GM12878 (cell line): ENCODE measurements at regions not wholly inside any gene's neighbourhood (a gene's known extent, or its start where the extent isn't known, plus 50 kb on each side); places are given as distances from the start of the nearest gene placed in this dataset.

ENCODE experiments used
- ATAC-seq: fragments of 200-7000 bp; cut with Tn5 transposase; 3 replicates; pipeline ENCODE4 v1.9.1; 2020; ENCODE audit warnings: mild to moderate bottlenecking, moderate library complexity
- BruUV-seq: library from RNA; stranded (reverse); fragments of 400-500 nt; replicated peaks from 2 replicates; lab custom pipeline; 2021; lab: Mats Ljungman, UMichigan
- CTCF ChIA-PET: fragments of 300-600 bp; sonication (Branson Sonifier 250); formaldehyde crosslinking; extraction: SDS; loops from one replicate; lab custom pipeline; 2021; ENCODE audit warnings: inconsistent platforms; lab: Yijun Ruan, JAX
- POLR2A ChIA-PET: fragments of 350-600 bp; formaldehyde crosslinking; extraction: SDS; loops from one replicate; lab custom pipeline; 2021; ENCODE audit warnings: inconsistent platforms; lab: Charles Lee
- RAD21 ChIA-PET: fragments of 300-600 bp; sonication (Branson Sonifier 250); formaldehyde crosslinking; loops from one replicate; lab custom pipeline; 2023; ENCODE audit warnings: antibody characterized with exemption; ENCODE audit not compliant: unreplicated experiment; lab: Charles Lee
- SMC1A ChIA-PET: fragments of 300-600 bp; sonication (Branson Sonifier 250); formaldehyde crosslinking; loops from one replicate; lab custom pipeline; 2023; ENCODE audit not compliant: unreplicated experiment, uncharacterized antibody; lab: Charles Lee
- DNase-seq: peaks from one replicate; pipeline ENCODE4 v3.0.0-alpha.2; 2011; ENCODE audit warnings: low read depth, low spot score
- FAIRE-seq: peaks from 3 replicates; lab custom pipeline; 2011; peaks lifted over from hg19 to GRCh38; lab: Jason Lieb, UNC
- H2AFZ ChIP-seq: 2 replicates; pipeline ENCODE4 v1.6.0; 2011; ENCODE audit warnings: low read depth, low read length, control low read depth; ENCODE audit not compliant: control insufficient read depth
- H3K27ac ChIP-seq: 2 replicates; pipeline ENCODE4 v1.5.1; 2011; ENCODE audit warnings: control low read depth; ENCODE audit not compliant: control insufficient read depth, insufficient read depth
- H3K27me3 ChIP-seq, 2 experiments: replicated peaks in 1 of 2; 2 replicates each; pipeline versions ENCODE4 v1.6.0 to v1.6.1; 2011; ENCODE audit warnings: low read length in 1 of 2; ENCODE audit not compliant: control insufficient read depth in 2 of 2, insufficient read depth in 2 of 2
- H3K36me3 ChIP-seq, 2 experiments: 2 replicates each; pipeline ENCODE4 v1.5.1; 2011; ENCODE audit warnings: low read length in 1 of 2; ENCODE audit not compliant: control insufficient read depth in 2 of 2, insufficient read depth in 2 of 2
- H3K4me1 ChIP-seq: 2 replicates; pipeline ENCODE4 v1.6.1; 2011; ENCODE audit warnings: mild to moderate bottlenecking, low read length, moderate library complexity, mixed read lengths; ENCODE audit not compliant: control insufficient read depth, insufficient read depth
- H3K4me2 ChIP-seq: 2 replicates; pipeline ENCODE4 v1.6.0; 2011; ENCODE audit warnings: control low read depth; ENCODE audit not compliant: control insufficient read depth, insufficient read depth
- H3K4me3 ChIP-seq: fragments of 200-600 bp; sonication (generic); 2 replicates; pipeline ENCODE4 v1.5.1; 2016
- H3K79me2 ChIP-seq: 2 replicates; pipeline ENCODE4 v1.6.0; 2011; ENCODE audit warnings: low read length; ENCODE audit not compliant: control insufficient read depth, insufficient read depth
- H3K9ac ChIP-seq: 2 replicates; pipeline ENCODE4 v1.8.0; 2011; ENCODE audit warnings: low read length, control low read depth, mixed read lengths; ENCODE audit not compliant: control insufficient read depth, insufficient read depth
- H3K9me3 ChIP-seq: replicated peaks from 3 replicates; pipeline ENCODE4 v1.5.1; 2011; ENCODE audit warnings: mild to moderate bottlenecking, low read length; ENCODE audit not compliant: control insufficient read depth, insufficient read depth
- H4K20me1 ChIP-seq: 2 replicates; pipeline ENCODE4 v1.6.0; 2011; ENCODE audit not compliant: control insufficient read depth, insufficient read depth
- CBX3 ChIP-seq: fragments of 200-600 bp; sonication (generic); IDR thresholded peaks from 2 replicates; pipeline ENCODE4 v1.6.1; 2016; ENCODE audit warnings: low read depth, borderline replicate concordance
- EED ChIP-seq: sonication (generic); IDR thresholded peaks from 2 replicates; pipeline ENCODE4 v1.6.1; 2016; ENCODE audit warnings: antibody characterized with exemption, low read depth
- EZH2 ChIP-seq: IDR thresholded peaks from 2 replicates; pipeline ENCODE4 v1.6.1; 2012; ENCODE audit warnings: low read depth, mild to moderate bottlenecking, control low read depth, inconsistent platforms, low read length, borderline replicate concordance; ENCODE audit not compliant: control insufficient read depth
- FOS ChIP-seq: IDR thresholded peaks from 3 replicates; pipeline ENCODE4 v1.6.1; 2011; ENCODE audit warnings: borderline replicate concordance; ENCODE audit not compliant: insufficient read length; ENCODE audit errors: extremely low read depth
- FOXK2 ChIP-seq: fragments of 450-650 bp; IDR thresholded peaks from 2 replicates; pipeline ENCODE4 v1.6.1; 2017; ENCODE audit warnings: mild to moderate bottlenecking, moderate library complexity
- FOXM1 ChIP-seq: IDR thresholded peaks from 2 replicates; pipeline ENCODE4 v1.6.1; 2012; ENCODE audit warnings: low read depth, mild to moderate bottlenecking, inconsistent platforms, low read length, moderate library complexity
- KAT2A ChIP-seq: conservative IDR thresholded peaks from 2 replicates; pipeline ENCODE4 v1.6.1; 2011; ENCODE audit warnings: low read depth, low read length; ENCODE audit not compliant: control insufficient read depth
- KDM1A ChIP-seq: fragments of 200-600 bp; sonication (generic); IDR thresholded peaks from 2 replicates; pipeline ENCODE4 v1.6.1; 2016; ENCODE audit warnings: borderline replicate concordance
- MEF2A ChIP-seq: IDR thresholded peaks from 2 replicates; pipeline ENCODE4 v1.6.1; 2011; ENCODE audit warnings: low read depth, mild to moderate bottlenecking, low read length, moderate library complexity; ENCODE audit not compliant: insufficient read depth
- NFYA ChIP-seq: IDR thresholded peaks from 2 replicates; pipeline ENCODE4 v1.6.1; 2011; ENCODE audit warnings: low read depth, mild to moderate bottlenecking, low read length, improper control_type of control experiment, borderline replicate concordance
- NR2C2 ChIP-seq: IDR thresholded peaks from 2 replicates; pipeline ENCODE4 v1.6.1; 2011; ENCODE audit warnings: borderline replicate concordance, low read depth; ENCODE audit not compliant: control insufficient read depth, insufficient read length
- POLR2AphosphoS2 ChIP-seq: IDR thresholded peaks from 2 replicates; pipeline ENCODE4 v1.6.1; 2011; ENCODE audit warnings: low read depth, mild to moderate bottlenecking, low read length, improper control_type of control experiment, moderate library complexity
- RUNX3 ChIP-seq: IDR thresholded peaks from 2 replicates; pipeline ENCODE4 v1.6.1; 2012; ENCODE audit warnings: low read length, inconsistent platforms
- TCF12 ChIP-seq: IDR thresholded peaks from 2 replicates; pipeline ENCODE4 v1.6.1; 2011; ENCODE audit warnings: low read depth, mild to moderate bottlenecking, low read length
- WRNIP1 ChIP-seq: IDR thresholded peaks from 2 replicates; pipeline ENCODE4 v1.6.1; 2011; ENCODE audit warnings: low read depth, low read length, improper control_type of control experiment, borderline replicate concordance
- ZBTB33 ChIP-seq: fragments of 450-650 bp; IDR thresholded peaks from 2 replicates; pipeline ENCODE4 v1.6.1; 2017; ENCODE audit warnings: mild to moderate bottlenecking
- ZNF274 ChIP-seq: IDR thresholded peaks from one replicate; pipeline ENCODE4 v1.8.0; 2011; ENCODE audit not compliant: insufficient read length, insufficient read depth
- WGBS: methylation state at CpG from one replicate; pipeline ENCODE4 v1.1.6; 2016; ENCODE audit warnings: low lambda C conversion rate; ENCODE audit not compliant: insufficient replicate concordance, insufficient coverage; ENCODE audit errors: missing lambda C conversion rate; 5-methylcytosine and 5-hydroxymethylcytosine counted together
- in situ Hi-C: fragments of 300-500 bp; cut with MboI; formaldehyde crosslinking; loops from 9 replicates; pipeline ENCODE4 v1.14.3; 2018; ENCODE audit warnings: mixed read lengths
- intact Hi-C: fragments of 100-400 bp; cut with micrococcal nuclease; formaldehyde crosslinking; loops from one replicate; pipeline ENCODE4 v1.14.2; 2022; ENCODE audit not compliant: unreplicated experiment
- TF ChIP-seq, protein P1 (sequence below): fragments of 450-650 bp; IDR thresholded peaks from 2 replicates; pipeline ENCODE4 v1.6.1; 2017; ENCODE audit warnings: borderline replicate concordance
- TF ChIP-seq, protein P2 (sequence below): fragments of 450-650 bp; conservative IDR thresholded peaks from 2 replicates; pipeline ENCODE4 v1.6.1; 2017; ENCODE audit warnings: mild to moderate bottlenecking, moderate library complexity
- TF ChIP-seq, protein P3 (sequence below): IDR thresholded peaks from 2 replicates; pipeline ENCODE4 v1.6.1; 2012; ENCODE audit warnings: low read depth, low read length, improper control_type of control experiment

DNA sequence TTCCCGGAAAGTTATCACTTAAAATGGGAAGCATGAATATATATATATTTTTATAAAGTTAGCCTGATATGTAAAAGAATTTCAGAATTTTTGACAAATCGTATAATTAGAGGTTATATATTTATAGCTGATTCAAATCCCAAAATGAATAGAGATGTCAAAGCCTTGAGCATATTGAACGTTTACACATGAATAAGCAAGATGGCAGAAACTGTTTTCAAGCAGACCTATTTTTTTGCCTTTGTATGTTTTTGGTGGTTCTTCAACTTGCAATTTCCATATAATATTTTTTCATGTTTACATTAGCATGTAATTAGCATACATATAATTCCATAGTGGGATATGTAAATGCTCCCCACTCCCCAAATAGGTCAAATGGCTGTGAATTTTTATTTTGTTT lies 189.9 kb downstream of the PRL start (continued):
- TF ChIP-seq FOXK2: no peak
- TF ChIP-seq, protein P1, sequence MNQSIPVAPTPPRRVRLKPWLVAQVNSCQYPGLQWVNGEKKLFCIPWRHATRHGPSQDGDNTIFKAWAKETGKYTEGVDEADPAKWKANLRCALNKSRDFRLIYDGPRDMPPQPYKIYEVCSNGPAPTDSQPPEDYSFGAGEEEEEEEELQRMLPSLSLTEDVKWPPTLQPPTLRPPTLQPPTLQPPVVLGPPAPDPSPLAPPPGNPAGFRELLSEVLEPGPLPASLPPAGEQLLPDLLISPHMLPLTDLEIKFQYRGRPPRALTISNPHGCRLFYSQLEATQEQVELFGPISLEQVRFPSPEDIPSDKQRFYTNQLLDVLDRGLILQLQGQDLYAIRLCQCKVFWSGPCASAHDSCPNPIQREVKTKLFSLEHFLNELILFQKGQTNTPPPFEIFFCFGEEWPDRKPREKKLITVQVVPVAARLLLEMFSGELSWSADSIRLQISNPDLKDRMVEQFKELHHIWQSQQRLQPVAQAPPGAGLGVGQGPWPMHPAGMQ: no peak
- TF ChIP-seq FOS: no peak
- TF ChIP-seq ZNF274: no peak
- TF ChIP-seq EZH2: no peak
- no peak for TF ChIP-seq KAT2A
- TF ChIP-seq KDM1A: no peak
- TF ChIP-seq, protein P2, sequence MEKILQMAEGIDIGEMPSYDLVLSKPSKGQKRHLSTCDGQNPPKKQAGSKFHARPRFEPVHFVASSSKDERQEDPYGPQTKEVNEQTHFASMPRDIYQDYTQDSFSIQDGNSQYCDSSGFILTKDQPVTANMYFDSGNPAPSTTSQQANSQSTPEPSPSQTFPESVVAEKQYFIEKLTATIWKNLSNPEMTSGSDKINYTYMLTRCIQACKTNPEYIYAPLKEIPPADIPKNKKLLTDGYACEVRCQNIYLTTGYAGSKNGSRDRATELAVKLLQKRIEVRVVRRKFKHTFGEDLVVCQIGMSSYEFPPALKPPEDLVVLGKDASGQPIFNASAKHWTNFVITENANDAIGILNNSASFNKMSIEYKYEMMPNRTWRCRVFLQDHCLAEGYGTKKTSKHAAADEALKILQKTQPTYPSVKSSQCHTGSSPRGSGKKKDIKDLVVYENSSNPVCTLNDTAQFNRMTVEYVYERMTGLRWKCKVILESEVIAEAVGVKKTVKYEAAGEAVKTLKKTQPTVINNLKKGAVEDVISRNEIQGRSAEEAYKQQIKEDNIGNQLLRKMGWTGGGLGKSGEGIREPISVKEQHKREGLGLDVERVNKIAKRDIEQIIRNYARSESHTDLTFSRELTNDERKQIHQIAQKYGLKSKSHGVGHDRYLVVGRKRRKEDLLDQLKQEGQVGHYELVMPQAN: no peak
- no peak for TF ChIP-seq MEF2A
- no peak for TF ChIP-seq POLR2AphosphoS2

- 14% methylated on average over 7 of the region's 7 CpGs for WGBS
- Histone ChIP-seq H3K4me2 (no peak overlapping the region), H3K4me1 (peaks cover under 1% of the 10 kb centered on the region; the same call in 1 of the 2 replicates), H3K36me3 (no peaks in the 10 kb centered on the region), H2AFZ (no peak overlapping the region), H3K9ac (no peak overlapping the region), H3K4me3 (no peak overlapping the region), H4K20me1 (no peaks in the 10 kb centered on the region), H3K27ac (no peak overlapping the region), H3K27me3 (no peaks in the 10 kb centered on the region), H3K79me2 (no peaks in the 10 kb centered on the region), H3K9me3 (peaks cover 5% of the 10 kb centered on the region)
- SMC1A ChIA-PET: no interaction called here
- FAIRE-seq: no peak
- DNase-seq: no peak
- POLR2A ChIA-PET: no interaction called here
- in situ Hi-C loops (no loop called here), intact Hi-C loops (no loop called here)
- RAD21 ChIA-PET: no interaction called here
- BruUV-seq: no TSS peak
- CTCF ChIA-PET: no interaction called here
- ATAC-seq: no peak
- TF ChIP-seq FOXM1 (no peak), RUNX3 (no peak), CBX3 (no peak), NR2C2 (no peak), WRNIP1 (no peak), ZBTB33 (no peak), EED (no peak), NFYA (no peak), TCF12 (no peak)
- TF ChIP-seq, protein P3, sequence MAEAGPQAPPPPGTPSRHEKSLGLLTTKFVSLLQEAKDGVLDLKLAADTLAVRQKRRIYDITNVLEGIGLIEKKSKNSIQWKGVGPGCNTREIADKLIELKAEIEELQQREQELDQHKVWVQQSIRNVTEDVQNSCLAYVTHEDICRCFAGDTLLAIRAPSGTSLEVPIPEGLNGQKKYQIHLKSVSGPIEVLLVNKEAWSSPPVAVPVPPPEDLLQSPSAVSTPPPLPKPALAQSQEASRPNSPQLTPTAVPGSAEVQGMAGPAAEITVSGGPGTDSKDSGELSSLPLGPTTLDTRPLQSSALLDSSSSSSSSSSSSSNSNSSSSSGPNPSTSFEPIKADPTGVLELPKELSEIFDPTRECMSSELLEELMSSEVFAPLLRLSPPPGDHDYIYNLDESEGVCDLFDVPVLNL: no peak
These were observed 188.6 kb downstream of the PRL start for GRCh38 chr6:22108199-22108598.
